ENCODE measurements at regions not wholly inside any gene's neighbourhood (a gene's known extent, or its start where the extent isn't known, plus 50 kb on each side); places are given as distances from the start of the nearest gene placed in this dataset.
"Not testable (repeated sequence)": the region's sequence is repeated elsewhere in the genome, so short reads cannot be mapped to it uniquely, and the experiment has no call there.

- no peaks in the 10 kb centered on the region for H3K9me3 Mint-ChIP-seq
- H3K4me3 Mint-ChIP-seq: no peak overlapping the region
- H3K27me3 Mint-ChIP-seq: no peaks in the 10 kb centered on the region
- no peaks in the 10 kb centered on the region for H3K4me1 Mint-ChIP-seq
- no peak for ATAC-seq
- H3K36me3 Mint-ChIP-seq: no peaks in the 10 kb centered on the region
- H3K27ac Mint-ChIP-seq: no peak overlapping the region
These were observed 369.2 kb upstream of the CCNH start for GRCh38 chr5:87781976-87782375.

DNA sequence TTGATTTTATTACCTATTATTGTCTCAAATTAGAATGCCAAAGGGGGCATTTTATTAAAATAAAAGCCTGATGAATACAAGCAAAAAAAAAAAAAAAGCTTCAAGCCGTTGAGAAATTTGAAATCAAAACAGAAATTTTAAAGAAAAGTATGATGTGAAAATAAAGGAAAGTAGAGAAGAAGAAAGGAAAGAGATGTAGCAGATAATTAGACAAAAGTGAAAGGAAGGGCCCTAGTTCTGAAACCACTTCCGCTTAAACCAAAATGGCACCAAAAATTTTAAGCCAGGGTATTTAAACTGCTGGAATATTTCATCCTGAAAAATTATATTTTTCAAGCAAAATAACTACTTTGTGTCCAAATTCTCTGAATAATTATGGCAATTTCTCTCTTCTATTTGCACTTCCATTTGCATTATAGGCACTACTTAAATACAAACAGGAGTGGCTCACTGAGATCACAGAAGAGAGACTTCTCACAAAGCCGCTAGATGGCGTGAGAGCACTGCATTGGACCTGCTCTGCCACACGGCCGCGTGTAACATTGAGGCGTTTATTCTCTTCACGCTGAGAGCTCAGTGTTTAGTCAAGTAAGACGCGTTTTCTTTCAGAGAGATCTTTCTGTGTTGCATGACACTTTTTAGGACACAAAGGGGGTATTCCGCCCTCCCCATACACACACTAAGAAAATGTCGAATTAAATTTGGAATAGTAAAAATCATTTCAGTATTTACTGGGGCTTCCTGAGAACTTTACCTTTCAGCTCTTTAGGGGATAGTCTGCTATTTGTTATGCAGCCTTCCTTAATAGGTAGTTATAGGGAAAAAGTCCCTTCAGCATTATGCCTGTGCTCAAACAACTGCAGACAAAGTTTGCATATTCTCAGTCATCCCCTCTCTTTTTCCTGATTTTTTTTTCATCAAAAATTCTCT, 368.4 kb upstream of the CCNH start:
- H3K4me1 Mint-ChIP-seq: no peaks in the 10 kb centered on the region
- H3K27me3 Mint-ChIP-seq: no peaks in the 10 kb centered on the region
- H3K4me3 Mint-ChIP-seq: no peak overlapping the region
- H3K9me3 Mint-ChIP-seq: no peaks in the 10 kb centered on the region
- H3K27ac Mint-ChIP-seq: no peak overlapping the region
- peak; percentile 93 for ATAC-seq
- H3K36me3 Mint-ChIP-seq: no peaks in the 10 kb centered on the region

DNA sequence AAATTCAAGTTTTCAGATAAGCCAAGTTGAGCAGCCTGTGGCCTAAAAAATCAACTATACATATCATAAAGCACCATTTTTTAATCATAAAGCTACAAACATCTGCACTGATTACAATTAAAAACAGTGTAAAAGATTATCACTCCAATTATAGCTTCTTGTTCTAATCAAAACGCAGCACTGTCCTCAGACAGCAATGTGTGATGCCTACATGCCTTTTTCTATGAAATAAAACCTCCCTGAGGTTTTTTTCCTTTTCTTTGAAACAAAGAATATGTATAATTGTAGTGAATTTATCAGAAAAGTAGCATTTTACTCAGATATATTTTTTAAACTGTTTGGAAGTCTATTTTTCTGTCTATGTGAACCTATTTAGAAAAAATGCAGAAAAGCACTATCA, 366.1 kb upstream of the CCNH start:
- Mint-ChIP-seq H3K4me1 (no peaks in the 10 kb centered on the region), H3K36me3 (no peaks in the 10 kb centered on the region)

GRCh38 chr5:87777877-87778276, 365.1 kb upstream of the CCNH start:
- no peaks in the 10 kb centered on the region for H3K9me3 Mint-ChIP-seq
- H3K27ac Mint-ChIP-seq: no peak overlapping the region
- H3K36me3 Mint-ChIP-seq: no peaks in the 10 kb centered on the region
- H3K4me3 Mint-ChIP-seq: no peak overlapping the region
- H3K4me1 Mint-ChIP-seq: no peaks in the 10 kb centered on the region
- peaks cover 23% of the 10 kb centered on the region for H3K27me3 Mint-ChIP-seq
- no peak for ATAC-seq

More for the DNA sequence above, 366.1 kb upstream of the CCNH start:
- peaks cover 14% of the 10 kb centered on the region for H3K27me3 Mint-ChIP-seq
- no peak for ATAC-seq
- no peaks in the 10 kb centered on the region for H3K9me3 Mint-ChIP-seq
- no peak overlapping the region for H3K4me3 Mint-ChIP-seq
- no peak overlapping the region for H3K27ac Mint-ChIP-seq

- H3K27ac Mint-ChIP-seq: no peak overlapping the region
- ATAC-seq: no peak
- no peak overlapping the region for H3K4me3 Mint-ChIP-seq
- no peaks in the 10 kb centered on the region for H3K9me3 Mint-ChIP-seq
- peaks cover 23% of the 10 kb centered on the region for H3K27me3 Mint-ChIP-seq
- H3K4me1 Mint-ChIP-seq: no peaks in the 10 kb centered on the region
- no peaks in the 10 kb centered on the region for H3K36me3 Mint-ChIP-seq
These were observed 364.1 kb upstream of the CCNH start for GRCh38 chr5:87776785-87777184.

- H3K9me3 Mint-ChIP-seq, ATAC-seq: not testable (repeated sequence)
These were observed 363.6 kb upstream of the CCNH start for GRCh38 chr5:87776302-87776701.

GRCh38 chr5:87775228-87775627, 362.5 kb upstream of the CCNH start:
- Mint-ChIP-seq H3K9me3 (no peaks in the 10 kb centered on the region), H3K4me1 (no peaks in the 10 kb centered on the region), H3K4me3 (no peak overlapping the region), H3K27me3 (peaks cover 23% of the 10 kb centered on the region), H3K36me3 (no peaks in the 10 kb centered on the region), H3K27ac (no peak overlapping the region)
- no peak for ATAC-seq

More at GRCh38 chr5:87776302-87776701, 363.6 kb upstream of the CCNH start:
- not testable (repeated sequence) for H3K4me1 Mint-ChIP-seq, H3K36me3 Mint-ChIP-seq, H3K27ac Mint-ChIP-seq, H3K4me3 Mint-ChIP-seq
- peaks cover 23% of the 10 kb centered on the region for H3K27me3 Mint-ChIP-seq

DNA sequence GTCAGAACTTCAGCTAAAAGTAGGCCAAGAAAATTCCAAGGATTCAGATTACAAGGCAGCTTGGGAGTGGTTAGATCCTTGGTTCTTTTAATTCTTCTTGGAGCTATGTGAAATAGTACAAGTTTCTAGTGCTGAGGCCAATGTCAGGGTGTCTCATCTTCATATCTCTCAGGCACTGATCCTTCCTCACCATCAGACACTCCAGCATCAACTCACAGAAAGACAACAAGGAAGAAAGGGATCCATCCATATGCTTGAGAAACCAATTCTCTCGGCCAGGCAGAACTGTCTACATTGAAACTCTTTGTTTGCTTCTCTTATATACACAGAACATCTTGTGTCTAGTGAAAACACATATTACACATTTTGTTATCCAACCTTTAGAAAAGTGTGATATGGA, 362.1 kb upstream of the CCNH start:
- Mint-ChIP-seq H3K27me3 (peaks cover 23% of the 10 kb centered on the region), H3K4me1 (no peaks in the 10 kb centered on the region), H3K36me3 (no peaks in the 10 kb centered on the region), H3K4me3 (no peak overlapping the region), H3K9me3 (no peaks in the 10 kb centered on the region), H3K27ac (no peak overlapping the region)
- ATAC-seq: no peak

- peaks cover 33% of the 10 kb centered on the region for H3K27me3 Mint-ChIP-seq
- no peak overlapping the region for H3K27ac Mint-ChIP-seq
- H3K36me3 Mint-ChIP-seq: no peaks in the 10 kb centered on the region
- no peaks in the 10 kb centered on the region for H3K4me1 Mint-ChIP-seq
- ATAC-seq: no peak
- H3K4me3 Mint-ChIP-seq: no peak overlapping the region
- no peaks in the 10 kb centered on the region for H3K9me3 Mint-ChIP-seq
These were observed 357.9 kb upstream of the CCNH start for GRCh38 chr5:87770601-87771121.

DNA sequence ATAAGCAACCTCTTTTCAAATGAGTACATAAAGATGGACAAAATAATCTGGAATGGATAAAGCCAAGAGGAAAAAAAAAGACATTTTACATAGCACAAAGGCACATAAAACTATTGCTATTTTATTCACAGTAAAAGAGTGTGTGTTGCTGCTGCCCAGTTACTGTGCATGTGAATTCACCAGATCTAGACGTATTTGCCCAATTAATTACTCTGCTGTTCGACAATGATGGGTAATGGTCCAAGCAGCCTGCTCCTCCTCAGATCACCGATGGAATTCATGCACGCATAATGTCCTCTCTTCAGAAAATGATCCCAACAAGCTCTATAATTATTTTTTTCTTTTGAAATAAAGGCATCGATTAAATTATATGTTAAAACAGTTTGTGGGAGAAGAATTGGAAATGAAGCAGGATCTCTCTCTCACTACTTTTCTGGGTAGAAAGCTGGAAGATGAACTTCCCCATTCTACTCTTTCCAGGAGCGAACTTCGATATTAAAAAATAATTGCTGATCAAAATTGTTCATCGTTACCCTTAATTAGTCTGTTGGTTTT, 357.4 kb upstream of the CCNH start:
- Mint-ChIP-seq H3K36me3 (no peaks in the 10 kb centered on the region), H3K4me3 (no peak overlapping the region), H3K27me3 (peaks cover 31% of the 10 kb centered on the region), H3K9me3 (no peaks in the 10 kb centered on the region), H3K27ac (no peak overlapping the region), H3K4me1 (no peaks in the 10 kb centered on the region)
- no peak for ATAC-seq

DNA sequence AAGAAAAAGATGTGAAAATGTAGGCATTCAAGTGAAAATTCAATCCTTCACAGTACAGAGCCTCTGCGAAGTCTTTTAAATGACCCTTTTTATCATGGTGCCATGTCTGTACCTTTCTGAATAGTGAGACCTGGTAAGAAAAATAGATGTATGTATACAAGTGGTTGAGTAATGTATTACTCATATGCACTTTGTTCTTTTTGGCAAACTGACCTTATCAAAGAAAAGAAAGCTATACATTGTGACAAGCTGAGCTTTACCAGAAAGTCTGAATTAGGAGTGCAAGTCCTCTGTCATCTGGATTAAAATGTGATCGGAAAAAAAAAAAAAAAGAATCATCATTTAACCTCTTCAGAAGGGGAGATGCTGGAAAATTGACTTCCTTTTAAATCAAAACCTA, 356.4 kb upstream of the CCNH start:
- Mint-ChIP-seq H3K9me3 (no peaks in the 10 kb centered on the region), H3K27ac (no peak overlapping the region), H3K4me3 (no peak overlapping the region), H3K36me3 (no peaks in the 10 kb centered on the region), H3K27me3 (peaks cover 22% of the 10 kb centered on the region), H3K4me1 (no peaks in the 10 kb centered on the region)
- ATAC-seq: no peak

DNA sequence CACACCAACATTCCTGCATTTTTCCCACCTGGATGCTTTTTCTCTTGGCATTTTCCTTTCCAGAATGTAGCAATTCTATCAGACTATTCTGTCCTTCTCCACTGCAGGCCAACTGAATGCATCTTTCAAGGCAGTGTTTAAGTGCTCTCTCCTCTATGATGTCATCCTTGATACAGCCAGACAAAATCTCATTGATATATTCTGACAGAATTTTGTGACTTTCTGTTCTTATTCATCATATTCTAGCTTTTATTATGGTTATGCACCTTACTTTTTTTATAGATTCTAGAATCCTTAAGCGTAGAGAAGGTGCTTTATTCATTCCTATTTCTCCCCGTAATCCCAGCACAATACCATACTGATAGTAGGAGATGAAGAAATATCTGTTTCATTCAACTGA, 355.5 kb upstream of the CCNH start:
- H3K4me1 Mint-ChIP-seq: no peaks in the 10 kb centered on the region
- peaks cover 12% of the 10 kb centered on the region for H3K27me3 Mint-ChIP-seq
- no peak for ATAC-seq
- H3K9me3 Mint-ChIP-seq: no peaks in the 10 kb centered on the region
- no peaks in the 10 kb centered on the region for H3K36me3 Mint-ChIP-seq
- no peak overlapping the region for H3K4me3 Mint-ChIP-seq
- no peak overlapping the region for H3K27ac Mint-ChIP-seq

DNA sequence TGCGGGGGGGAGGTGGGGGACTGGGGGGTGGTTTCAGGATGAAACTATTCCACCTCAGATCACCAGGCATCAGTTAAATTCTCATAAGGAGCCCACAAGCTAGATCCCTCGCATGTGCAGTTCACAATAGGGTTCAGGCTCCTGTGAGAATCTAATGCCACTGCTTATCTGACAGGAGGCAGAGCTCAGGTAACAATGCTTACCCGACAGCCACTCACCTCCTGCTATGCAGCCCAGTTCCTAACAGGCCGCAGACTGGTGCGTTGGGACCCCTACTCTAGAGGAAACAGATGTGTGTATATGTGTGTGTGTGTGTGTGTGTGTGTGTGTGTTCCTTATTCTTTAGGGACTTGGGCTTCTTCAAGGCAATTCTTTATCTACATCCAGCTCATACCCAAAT, 352.3 kb upstream of the CCNH start:
- ATAC-seq: no peak
- Mint-ChIP-seq H3K9me3 (no peaks in the 10 kb centered on the region), H3K4me1 (no peaks in the 10 kb centered on the region), H3K36me3 (no peaks in the 10 kb centered on the region), H3K27me3 (peaks cover 10% of the 10 kb centered on the region), H3K4me3 (no peak overlapping the region), H3K27ac (no peak overlapping the region)

DNA sequence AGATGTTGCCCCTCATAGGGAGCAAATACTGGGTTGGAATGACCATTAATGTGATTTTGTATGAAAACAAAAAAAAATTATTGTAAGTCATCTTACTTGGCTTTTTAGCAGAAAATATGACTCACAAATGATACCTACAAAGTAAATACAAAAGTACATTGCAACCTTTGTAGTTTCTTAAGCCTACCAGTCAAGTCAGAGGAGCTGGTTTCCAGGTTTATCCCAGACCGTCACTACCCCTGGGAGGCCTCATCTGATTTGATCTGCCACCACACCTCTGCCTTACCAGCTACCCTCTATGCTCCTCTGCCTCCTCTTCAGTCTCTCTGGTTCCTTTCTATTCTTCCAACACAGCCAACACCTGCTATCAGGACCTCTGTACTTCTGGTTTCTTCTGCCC, 349.9 kb upstream of the CCNH start:
- no peak overlapping the region for H3K27ac Mint-ChIP-seq
- ATAC-seq: no peak
- H3K4me3 Mint-ChIP-seq: no peak overlapping the region
- H3K9me3 Mint-ChIP-seq: no peaks in the 10 kb centered on the region
- no peaks in the 10 kb centered on the region for H3K36me3 Mint-ChIP-seq
- H3K4me1 Mint-ChIP-seq: no peaks in the 10 kb centered on the region
- peaks cover under 1% of the 10 kb centered on the region for H3K27me3 Mint-ChIP-seq

DNA sequence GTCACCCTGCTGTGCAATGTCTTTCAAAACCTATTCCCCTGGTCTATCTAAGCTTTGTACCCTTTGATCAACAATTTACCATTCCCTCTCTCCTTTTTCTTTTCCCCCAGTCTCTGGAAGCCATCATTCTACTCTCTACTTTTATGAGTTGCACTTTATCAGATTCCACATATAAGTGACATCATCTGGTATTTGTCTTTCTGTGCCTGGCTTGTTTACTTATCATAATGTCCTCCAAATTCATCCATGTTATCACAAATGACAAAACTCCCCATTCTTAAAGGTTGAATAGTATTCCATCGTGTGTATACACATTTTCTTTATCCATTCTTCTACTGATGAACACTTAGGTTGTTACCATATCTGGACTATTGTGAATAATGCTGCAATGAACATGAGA, 344.2 kb upstream of the CCNH start:
- no peak for ATAC-seq
- no peak overlapping the region for H3K27ac Mint-ChIP-seq
- H3K27me3 Mint-ChIP-seq: no peaks in the 10 kb centered on the region
- H3K9me3 Mint-ChIP-seq: no peaks in the 10 kb centered on the region
- H3K4me3 Mint-ChIP-seq: no peak overlapping the region
- no peaks in the 10 kb centered on the region for H3K4me1 Mint-ChIP-seq
- no peaks in the 10 kb centered on the region for H3K36me3 Mint-ChIP-seq

GRCh38 chr5:87755360-87755759, 342.6 kb upstream of the CCNH start:
- no peaks in the 10 kb centered on the region for H3K27me3 Mint-ChIP-seq
- H3K27ac Mint-ChIP-seq: no peak overlapping the region
- H3K4me1 Mint-ChIP-seq: no peaks in the 10 kb centered on the region
- no peaks in the 10 kb centered on the region for H3K9me3 Mint-ChIP-seq
- no peak for ATAC-seq
- no peak overlapping the region for H3K4me3 Mint-ChIP-seq
- H3K36me3 Mint-ChIP-seq: no peaks in the 10 kb centered on the region
